ENCODE measurements at regions not wholly inside any gene's neighbourhood (a gene's known extent, or its start where the extent isn't known, plus 50 kb on each side); places are given as distances from the start of the nearest gene placed in this dataset.
"Not testable (repeated sequence)": the region's sequence is repeated elsewhere in the genome, so short reads cannot be mapped to it uniquely, and the experiment has no call there.

GRCh38 chr17:31675392-31675791, 183.7 kb downstream of the COPRS start:
- not testable (repeated sequence) for DNase-seq

GRCh38 chr17:31674717-31675349, 184.2 kb downstream of the COPRS start:
- no peak for DNase-seq

- no peak for DNase-seq
These were observed 184.7 kb downstream of the COPRS start for GRCh38 chr17:31674305-31674704.

GRCh38 chr17:31673076-31673475, 186.0 kb downstream of the COPRS start:
- no peak for DNase-seq

GRCh38 chr17:31672161-31672819, 186.8 kb downstream of the COPRS start:
- no peak for DNase-seq

GRCh38 chr17:31663576-31663975, 195.5 kb downstream of the COPRS start:
- no peak for DNase-seq

GRCh38 chr17:31660684-31661083, 198.4 kb downstream of the COPRS start:
- DNase-seq, result no peak

GRCh38 chr17:31657876-31658275, 201.2 kb downstream of the COPRS start:
- DNase-seq, result no peak

GRCh38 chr17:31654936-31655335, 204.1 kb downstream of the COPRS start:
- no peak for DNase-seq

GRCh38 chr17:31653691-31654090, 205.4 kb downstream of the COPRS start:
- no peak for DNase-seq

GRCh38 chr17:31650756-31651520, 208.1 kb downstream of the COPRS start:
- no peak for DNase-seq

- DNase-seq, result no peak
These were observed 209.7 kb downstream of the COPRS start for GRCh38 chr17:31649302-31649701.

- DNase-seq, result no peak
These were observed 211.4 kb downstream of the COPRS start for GRCh38 chr17:31647661-31648060.

GRCh38 chr17:31646642-31647041, 212.4 kb downstream of the COPRS start:
- DNase-seq, result no peak

GRCh38 chr17:31645351-31645750, 213.7 kb downstream of the COPRS start:
- no peak for DNase-seq

GRCh38 chr17:31631766-31632165, 227.3 kb downstream of the COPRS start:
- DNase-seq, result no peak

- not testable (repeated sequence) for DNase-seq
These were observed 228.2 kb downstream of the COPRS start for GRCh38 chr17:31630866-31631265.

GRCh38 chr17:31629696-31630470, 229.2 kb downstream of the COPRS start:
- no peak for DNase-seq

GRCh38 chr17:31627960-31628359, 231.1 kb downstream of the COPRS start:
- DNase-seq, result no peak

- DNase-seq, result no peak
These were observed 232.5 kb downstream of the RAB11FIP4 start for GRCh38 chr17:31623990-31624389.

GRCh38 chr17:31622500-31622899, 231.0 kb downstream of the RAB11FIP4 start:
- no peak for DNase-seq

GRCh38 chr17:31621566-31621965, 230.1 kb downstream of the RAB11FIP4 start:
- DNase-seq, result no peak

GRCh38 chr17:31611053-31611452, 219.6 kb downstream of the RAB11FIP4 start:
- not testable (repeated sequence) for DNase-seq
